ENCODE measurements at regions not wholly inside any gene's neighbourhood (a gene's known extent, or its start where the extent isn't known, plus 50 kb on each side); places are given as distances from the start of the nearest gene placed in this dataset.
A peak's percentile ranks its signal among the peaks of the same experiment; 100 is the strongest.

- H3K36me3 ChIP-seq (ENCODE audit: insufficient read depth in 1 of 2, low read depth in 1 of 2): no peaks in the 10 kb centered on the region
- 84 to 90% (median 90%) methylated on average over 8 of the region's 8 CpGs for WGBS, 3 donors
- intact Hi-C loops (cut with DNase I): loop anchor here in 1 of 2 donors (10.0 kb wide), 1 partner anchor 56 kb away; no protein-coding TSS in a partner anchor
- TF ChIP-seq, protein P1, sequence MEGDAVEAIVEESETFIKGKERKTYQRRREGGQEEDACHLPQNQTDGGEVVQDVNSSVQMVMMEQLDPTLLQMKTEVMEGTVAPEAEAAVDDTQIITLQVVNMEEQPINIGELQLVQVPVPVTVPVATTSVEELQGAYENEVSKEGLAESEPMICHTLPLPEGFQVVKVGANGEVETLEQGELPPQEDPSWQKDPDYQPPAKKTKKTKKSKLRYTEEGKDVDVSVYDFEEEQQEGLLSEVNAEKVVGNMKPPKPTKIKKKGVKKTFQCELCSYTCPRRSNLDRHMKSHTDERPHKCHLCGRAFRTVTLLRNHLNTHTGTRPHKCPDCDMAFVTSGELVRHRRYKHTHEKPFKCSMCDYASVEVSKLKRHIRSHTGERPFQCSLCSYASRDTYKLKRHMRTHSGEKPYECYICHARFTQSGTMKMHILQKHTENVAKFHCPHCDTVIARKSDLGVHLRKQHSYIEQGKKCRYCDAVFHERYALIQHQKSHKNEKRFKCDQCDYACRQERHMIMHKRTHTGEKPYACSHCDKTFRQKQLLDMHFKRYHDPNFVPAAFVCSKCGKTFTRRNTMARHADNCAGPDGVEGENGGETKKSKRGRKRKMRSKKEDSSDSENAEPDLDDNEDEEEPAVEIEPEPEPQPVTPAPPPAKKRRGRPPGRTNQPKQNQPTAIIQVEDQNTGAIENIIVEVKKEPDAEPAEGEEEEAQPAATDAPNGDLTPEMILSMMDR (IDR thresholded peaks at IDR 0.05): no peak
- no peak overlapping the region for H3K27ac ChIP-seq
- DNase-seq (no peak), ATAC-seq (no peak)
- no peaks in the 10 kb centered on the region for H3K9me3 ChIP-seq
- no peak overlapping the region for H3K4me3 ChIP-seq
- no peaks in the 10 kb centered on the region for H3K4me1 ChIP-seq
- peaks cover 0 to 14% (median 0%) of the 10 kb centered on the region in 3 donors for H3K27me3 ChIP-seq (ENCODE audit: insufficient read depth in 3 of 3, low read length in 2 of 3)
These were observed 205.1 kb upstream of the CADM1 start for GRCh38 chr11:115709297-115709696.

GRCh38 chr11:115707180-115707905 is 203.1 kb upstream of the CADM1 start:
- 68 to 85% (median 78%) methylated on average over 4 of the region's 4 CpGs for WGBS, 3 donors
- TF ChIP-seq, protein P1 (IDR thresholded peaks at IDR 0.05): no peak
- Histone ChIP-seq H3K27ac (peak overlapping the region; percentile 51), H3K27me3 (ENCODE audit: insufficient read depth in 3 of 3, low read length in 2 of 3) (peaks cover 0 to 9% (median 0%) of the 10 kb centered on the region in 3 donors), H3K36me3 (ENCODE audit: insufficient read depth in 1 of 2, low read depth in 1 of 2) (no peaks in the 10 kb centered on the region), H3K4me3 (no peak overlapping the region), H3K4me1 (no peaks in the 10 kb centered on the region), H3K9me3 (no peaks in the 10 kb centered on the region)
- ATAC-seq (peak; percentile 50 to 63 (median 58)), DNase-seq (no peak)
- intact Hi-C loops (cut with DNase I): loop anchor here in 1 of 2 donors (10.0 kb wide), 1 partner anchor 57 kb away; no protein-coding TSS in a partner anchor

GRCh38 chr11:115706626-115707135 is 202.5 kb upstream of the CADM1 start:
- H3K36me3 ChIP-seq (ENCODE audit: insufficient read depth in 1 of 2, low read depth in 1 of 2): no peaks in the 10 kb centered on the region
- TF ChIP-seq, protein P1 (IDR thresholded peaks at IDR 0.05): no peak
- ATAC-seq (peak; percentile 72 to 93 (median 88)), DNase-seq (no peak)
- intact Hi-C loops (cut with DNase I): loop anchor here in 1 of 2 donors (10.0 kb wide), 1 partner anchor 58 kb away; no protein-coding TSS in a partner anchor
- peak overlapping the region; percentile 51 for H3K27ac ChIP-seq
- no peaks in the 10 kb centered on the region for H3K4me1 ChIP-seq
- H3K4me3 ChIP-seq: no peak overlapping the region
- H3K9me3 ChIP-seq: no peaks in the 10 kb centered on the region
- H3K27me3 ChIP-seq (ENCODE audit: insufficient read depth in 3 of 3, low read length in 2 of 3): peaks cover 0 to 9% (median 0%) of the 10 kb centered on the region in 3 donors
- WGBS, 3 donors: 90 to 92% (median 92%) methylated on average over 1 of the region's 1 CpG

GRCh38 chr11:115705200-115705599 is 201.0 kb upstream of the CADM1 start:
- no peak overlapping the region for H3K4me3 ChIP-seq
- H3K27ac ChIP-seq: no peak overlapping the region
- H3K4me1 ChIP-seq: no peaks in the 10 kb centered on the region
- DNase-seq (no peak), ATAC-seq (no peak)
- TF ChIP-seq, protein P1 (IDR thresholded peaks at IDR 0.05): no peak
- no peaks in the 10 kb centered on the region for H3K27me3 ChIP-seq (ENCODE audit: insufficient read depth in 3 of 3, low read length in 2 of 3)
- 69 to 79% (median 76%) methylated on average over 2 of the region's 2 CpGs for WGBS, 3 donors
- intact Hi-C loops (cut with DNase I): loop anchor here in 1 of 2 donors (10.0 kb wide), 1 partner anchor 60 kb away; no protein-coding TSS in a partner anchor
- no peaks in the 10 kb centered on the region for H3K36me3 ChIP-seq (ENCODE audit: insufficient read depth in 1 of 2, low read depth in 1 of 2)
- H3K9me3 ChIP-seq: no peaks in the 10 kb centered on the region
